HG03460 (cell line): ENCODE measurements at regions not wholly inside any gene's neighbourhood (a gene's known extent, or its start where the extent isn't known, plus 50 kb on each side); places are given as distances from the start of the nearest gene placed in this dataset.

ENCODE experiments used
- ATAC-seq: cut with Tn5 transposase; IDR thresholded peaks from one replicate; pipeline ENCODE4 v1.9.1; 2021; ENCODE audit not compliant: unreplicated experiment

DNA sequence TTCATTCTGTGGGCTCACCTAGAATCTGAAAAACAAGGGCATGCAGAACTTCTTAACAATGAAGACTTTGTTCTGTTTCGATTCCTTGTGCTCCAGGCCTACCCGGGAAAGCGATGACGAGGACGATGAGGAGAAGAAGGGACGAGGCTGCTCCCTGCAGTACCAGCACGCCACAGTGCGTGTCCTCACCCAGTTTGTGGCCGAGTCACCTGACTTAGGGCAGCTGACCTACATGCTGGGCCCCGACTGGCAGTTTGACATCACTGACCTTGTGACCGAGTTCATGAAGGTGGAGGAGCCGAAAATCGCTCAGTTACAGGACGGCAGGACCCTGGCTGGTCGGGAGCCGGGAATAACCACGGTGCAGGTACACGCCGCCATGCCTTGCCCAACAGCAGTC lies 585.4 kb downstream of the AACS start:
- ATAC-seq, result no peak

DNA sequence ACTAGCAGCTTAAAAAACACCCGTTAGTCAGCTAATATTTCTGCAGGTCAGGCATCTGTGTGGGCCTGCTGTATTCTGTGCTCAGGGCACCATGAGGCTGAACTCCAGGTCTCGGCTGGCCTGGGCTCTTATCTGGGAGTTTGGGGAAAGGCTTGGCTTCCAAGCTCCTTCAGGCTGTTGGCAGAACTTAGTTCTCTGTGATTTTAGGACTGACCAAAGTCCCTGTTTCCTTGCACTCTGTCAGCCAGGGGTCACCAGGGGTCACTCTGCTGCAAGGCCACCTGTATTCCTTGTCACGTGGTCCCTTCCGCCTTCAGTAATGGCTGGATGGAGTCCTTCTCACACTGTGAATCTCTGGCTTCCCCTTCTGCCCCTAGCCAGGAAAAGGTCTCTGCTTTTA lies 586.4 kb downstream of the AACS start:
- ATAC-seq, result no peak

DNA sequence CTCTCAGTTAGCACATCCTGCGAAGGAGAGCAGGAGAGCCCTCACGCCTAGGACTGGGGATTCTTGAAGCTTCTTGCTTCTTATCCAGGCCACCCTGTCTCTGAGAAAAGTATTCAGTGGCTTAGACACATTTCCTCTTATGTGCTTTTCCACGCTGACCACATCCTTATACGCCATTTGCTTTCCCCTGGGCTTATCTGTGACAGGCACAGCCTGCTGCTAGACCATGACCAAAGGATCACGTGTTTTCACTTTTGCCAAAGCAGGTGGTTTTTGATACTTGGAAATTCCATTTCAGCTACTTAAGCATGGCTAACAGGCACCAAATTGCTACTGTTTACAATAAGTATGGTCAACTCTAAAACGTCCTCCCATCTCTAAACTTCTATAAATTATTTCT lies 587.4 kb downstream of the AACS start:
- no peak for ATAC-seq

DNA sequence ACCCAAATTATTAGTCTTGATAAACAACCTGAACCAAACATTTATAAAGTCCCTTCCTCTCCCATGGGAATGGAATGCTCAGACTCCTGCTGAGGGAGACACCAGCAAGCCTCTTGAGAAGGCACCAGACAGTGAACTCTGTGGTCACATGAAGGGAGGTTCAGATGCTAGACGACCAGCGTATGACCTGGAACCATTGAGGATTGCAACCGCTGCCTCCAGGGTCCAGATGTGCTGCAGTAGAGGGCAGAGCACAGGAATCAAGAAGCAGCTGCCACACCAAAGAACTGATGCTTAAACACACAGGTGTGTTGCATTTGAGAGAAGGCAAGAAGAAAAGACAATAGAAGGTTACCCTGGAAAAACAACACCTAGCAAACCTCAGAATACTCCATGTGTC lies 592.4 kb downstream of the AACS start:
- no peak for ATAC-seq

DNA sequence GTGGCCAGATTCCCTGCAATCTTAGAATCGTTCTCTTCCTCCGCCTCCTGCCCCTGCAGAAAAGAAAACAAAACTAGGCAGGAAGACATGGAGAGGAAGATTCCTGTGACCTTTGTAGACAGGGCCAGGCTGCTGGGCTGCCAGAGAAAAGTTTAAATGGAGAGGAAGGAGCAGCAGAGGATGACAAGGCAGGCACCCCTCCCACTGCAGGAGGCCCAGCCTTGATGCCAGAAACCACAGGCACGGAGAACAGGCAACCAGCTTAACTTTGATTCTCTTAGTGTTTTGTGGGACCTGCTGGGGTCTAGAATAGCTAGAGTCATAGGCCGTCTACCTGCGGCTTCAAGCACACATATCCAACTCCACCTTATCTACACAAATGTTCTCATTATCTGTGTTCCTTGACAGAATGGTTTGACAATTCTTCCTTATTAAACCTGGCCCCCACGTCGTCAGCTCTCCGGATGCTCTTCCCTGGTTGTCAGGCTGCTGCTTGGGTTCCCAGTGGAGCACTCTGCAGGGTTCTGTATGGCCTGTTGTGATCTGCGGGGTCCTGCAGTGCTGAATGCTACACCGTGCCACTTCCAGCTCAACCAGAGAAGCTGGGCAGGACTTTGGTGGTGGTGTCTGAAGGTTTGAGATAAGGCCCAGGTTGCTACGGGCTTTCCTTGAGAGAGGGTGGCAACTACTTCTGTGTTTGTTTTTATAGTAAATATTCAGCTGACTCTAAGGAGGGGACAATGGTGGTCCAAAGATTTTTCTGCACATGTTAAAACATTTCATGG lies 609.5 kb downstream of the AACS start:
- ATAC-seq, result no peak

DNA sequence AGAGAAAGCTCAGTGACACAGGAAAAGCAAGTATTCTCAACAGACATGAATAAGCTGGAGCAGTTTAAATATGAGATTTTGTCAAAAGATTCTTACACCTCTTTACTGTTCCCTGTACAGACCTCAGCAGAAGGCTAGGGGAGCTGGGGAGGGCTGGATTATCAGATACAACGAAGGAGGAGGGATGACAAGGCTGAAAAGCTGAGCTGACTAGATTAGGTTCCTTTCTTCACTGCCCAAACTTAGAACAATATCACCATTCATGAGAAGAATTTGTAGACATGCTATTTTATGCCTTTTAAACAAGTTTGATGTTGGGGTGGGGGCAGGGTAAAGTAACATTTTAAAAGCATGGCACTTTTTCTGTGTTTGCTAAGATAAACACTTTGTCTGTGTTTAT lies 611.1 kb downstream of the AACS start:
- no peak for ATAC-seq

DNA sequence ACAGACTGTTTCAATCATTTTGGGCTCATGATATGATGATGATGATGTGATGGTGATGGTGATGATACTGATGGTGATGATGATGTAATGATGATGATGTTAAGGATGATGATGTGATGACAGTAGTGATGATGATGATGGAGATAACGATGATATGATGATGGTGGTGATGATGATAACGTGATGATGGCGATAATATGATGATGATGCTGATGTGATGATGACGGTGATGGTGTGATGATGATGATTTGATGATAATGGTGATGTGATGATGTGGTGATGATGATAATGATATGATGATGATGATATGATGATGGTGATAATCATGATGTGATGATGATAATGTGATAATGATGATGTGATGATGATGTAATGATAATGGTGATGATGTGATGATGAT lies 612.6 kb downstream of the AACS start:
- no peak for ATAC-seq

DNA sequence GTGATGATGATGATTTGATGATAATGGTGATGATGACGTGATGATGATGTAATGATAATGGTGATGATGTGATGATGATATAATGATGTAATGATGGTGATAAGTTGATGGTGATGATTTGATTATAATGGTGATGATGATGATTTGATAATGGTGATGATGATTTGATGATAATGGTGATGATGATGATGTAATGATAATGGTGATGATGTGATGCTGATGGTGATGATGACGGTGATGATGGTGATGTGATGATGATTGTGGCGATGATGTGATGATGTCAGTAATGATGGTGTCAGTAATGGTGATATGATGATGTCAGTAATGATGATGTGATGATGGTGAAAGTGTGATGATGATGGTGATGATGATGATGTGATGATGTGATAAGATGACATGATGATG lies 613.4 kb downstream of the AACS start:
- ATAC-seq, result no peak

DNA sequence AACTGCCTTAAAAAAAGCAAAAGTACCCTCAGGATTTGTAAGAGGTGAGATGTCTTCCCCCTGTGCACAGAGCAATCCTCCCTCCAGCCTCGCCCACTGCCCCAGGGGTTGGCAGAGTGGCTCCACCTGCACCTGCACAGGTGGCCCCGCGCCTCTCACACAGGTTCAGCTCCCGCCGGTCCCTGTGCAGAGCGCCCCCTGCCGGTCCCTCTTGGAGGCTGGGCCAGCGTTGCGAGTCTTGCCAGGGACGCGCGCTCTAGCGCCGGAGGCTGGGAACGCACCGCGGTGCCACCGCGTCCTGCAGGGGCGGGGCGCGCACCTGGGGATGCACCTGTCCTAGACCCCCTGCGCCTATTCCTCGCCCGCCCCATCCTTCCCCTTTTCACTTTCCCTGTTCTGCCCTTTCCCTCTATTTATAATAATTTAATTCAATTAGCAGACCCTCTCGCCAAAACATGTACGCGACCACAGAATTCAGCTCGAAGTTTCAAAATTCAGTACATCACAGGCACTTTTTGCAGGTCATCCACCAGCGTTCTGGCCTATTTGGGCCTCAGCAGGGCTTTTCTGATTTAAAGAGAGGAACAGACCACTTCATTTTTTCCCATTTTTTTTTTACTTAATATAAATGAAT lies 618.6 kb downstream of the AACS start:
- peak; percentile 81 for ATAC-seq

DNA sequence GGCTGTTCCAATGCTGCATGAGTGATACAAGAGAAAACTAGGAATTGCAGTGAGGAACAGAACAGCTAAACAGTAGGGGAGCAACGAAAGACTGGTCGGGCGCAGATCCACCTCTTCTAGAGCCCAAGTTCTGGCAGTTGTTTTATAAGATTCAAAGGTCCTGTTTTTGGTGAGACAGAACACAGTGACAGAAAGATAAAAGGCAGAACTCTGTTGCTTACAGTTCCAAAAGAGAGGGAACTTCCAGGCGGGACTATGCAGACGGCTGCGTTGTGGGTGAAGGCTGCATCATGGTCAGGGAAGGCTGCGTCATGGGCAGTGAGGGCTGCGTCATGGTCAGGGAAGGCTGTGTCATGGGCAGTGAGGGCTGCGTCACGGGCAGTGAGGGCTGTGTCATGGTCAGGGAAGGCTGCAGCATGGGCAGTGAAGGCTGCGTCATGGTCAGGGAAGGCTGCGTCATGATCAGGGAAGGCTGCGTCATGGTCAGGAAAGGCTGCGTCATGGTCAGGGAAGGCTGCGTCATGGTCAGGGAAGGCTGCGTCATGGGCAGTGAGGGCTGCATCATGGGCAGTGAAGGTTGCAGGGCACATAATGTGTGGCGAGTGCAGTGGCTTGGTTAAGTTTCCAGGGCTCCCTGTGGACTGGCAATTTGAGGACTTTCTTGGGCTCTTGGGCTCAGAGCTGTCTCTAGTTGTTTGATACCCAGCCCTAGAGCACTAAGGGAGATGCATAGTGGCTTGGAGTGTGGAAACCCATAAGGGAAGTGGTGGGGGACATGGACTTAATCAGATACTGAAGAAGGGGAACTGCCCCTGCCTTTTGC lies 619.9 kb downstream of the AACS start:
- ATAC-seq, result no peak

DNA sequence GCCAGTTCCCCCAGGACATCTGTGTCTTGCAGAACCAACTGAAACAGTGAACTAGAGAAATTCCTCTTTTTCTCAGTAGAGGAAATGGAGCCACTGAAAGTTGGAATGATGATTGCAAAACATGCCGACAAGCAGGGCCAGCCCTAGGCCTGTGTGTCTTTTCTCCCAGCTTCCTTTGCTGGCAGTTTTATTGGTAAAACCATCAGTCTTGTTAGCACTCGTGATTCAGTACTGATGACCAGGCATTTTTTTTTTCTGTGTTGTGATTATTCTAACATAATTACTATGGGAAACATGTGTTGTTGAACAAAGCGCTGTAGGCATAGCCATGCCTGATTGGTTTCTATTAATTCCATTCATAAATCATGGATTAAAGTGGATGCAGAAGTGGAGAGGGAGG lies 620.7 kb downstream of the AACS start:
- ATAC-seq, result no peak

DNA sequence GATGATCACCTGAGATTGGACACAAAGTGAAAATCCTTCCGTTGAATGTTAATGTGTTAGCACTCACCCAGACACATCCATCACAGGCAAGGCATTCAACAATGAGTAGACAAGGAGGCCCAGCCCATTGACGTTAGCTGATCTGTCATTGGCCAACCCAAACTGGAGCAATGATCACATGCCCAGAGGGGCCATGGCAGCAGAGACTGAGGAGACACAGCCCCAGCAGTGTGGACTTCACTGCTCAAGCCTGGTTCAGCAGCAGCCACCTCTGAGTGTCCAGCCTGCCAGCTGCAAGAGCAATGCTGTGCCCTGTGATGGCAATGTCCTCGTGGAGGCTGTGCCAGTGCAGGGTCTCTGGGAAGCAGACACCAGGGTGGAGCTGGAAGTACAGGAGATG lies 622.2 kb downstream of the AACS start:
- no peak for ATAC-seq

DNA sequence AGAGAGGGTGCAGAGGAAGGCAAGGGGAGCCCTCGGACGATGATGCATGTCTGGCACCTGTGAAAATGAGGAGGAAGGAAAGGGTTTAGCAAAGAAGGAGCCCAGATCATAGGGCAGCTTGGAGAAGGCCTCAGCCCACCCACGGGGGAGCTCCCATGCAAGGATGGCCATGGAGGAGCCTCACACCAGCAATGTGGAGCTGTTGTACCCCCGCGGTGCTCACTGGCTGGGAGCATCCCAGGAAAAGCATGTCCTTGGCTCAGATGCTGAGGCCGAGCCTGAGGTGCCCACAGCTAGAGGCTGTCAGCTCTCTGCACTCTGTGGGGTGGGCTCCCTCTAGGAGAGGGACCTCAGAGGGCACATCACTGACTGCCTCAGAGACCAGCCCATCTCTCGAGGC lies 622.6 kb downstream of the AACS start:
- ATAC-seq, result no peak

DNA sequence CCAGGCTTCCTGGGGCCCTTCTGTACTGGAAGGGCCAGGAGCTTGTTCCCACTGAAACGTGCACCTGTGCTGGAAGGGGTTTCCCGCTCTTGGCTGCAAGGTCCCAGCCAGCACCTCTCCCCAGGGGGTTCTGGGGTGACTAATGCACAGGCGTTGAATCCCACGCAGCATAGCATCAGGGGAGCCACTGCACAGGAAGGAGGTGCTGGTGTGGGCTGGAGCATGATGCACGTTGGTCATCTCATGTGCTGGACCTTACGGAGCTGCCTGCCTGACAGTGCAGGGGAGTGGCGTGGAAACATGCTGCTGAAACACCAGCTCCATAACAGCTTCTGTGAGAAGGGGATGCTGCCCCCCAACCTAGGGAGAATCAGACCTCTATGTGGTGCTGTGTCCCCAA lies 623.0 kb downstream of the AACS start:
- no peak for ATAC-seq

DNA sequence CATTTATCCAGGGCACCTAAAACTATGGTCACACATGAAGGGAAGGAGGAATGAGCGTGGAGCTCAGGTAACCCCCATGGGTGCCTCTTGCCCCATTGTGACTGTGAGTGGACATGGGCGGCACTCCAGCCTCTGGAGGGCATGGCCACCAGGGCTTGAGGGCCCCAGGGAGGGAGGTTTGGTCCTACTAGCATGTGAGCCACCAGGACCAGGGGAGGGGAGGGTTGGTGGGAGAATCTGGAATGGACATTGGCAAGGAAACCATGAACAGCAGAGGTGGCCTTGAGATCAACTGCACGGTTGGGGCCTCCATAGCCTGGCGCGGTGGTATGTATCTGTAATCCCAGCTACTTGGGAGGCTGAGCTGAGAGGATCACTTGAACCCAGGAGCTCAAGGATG lies 623.6 kb downstream of the AACS start:
- ATAC-seq, result no peak

DNA sequence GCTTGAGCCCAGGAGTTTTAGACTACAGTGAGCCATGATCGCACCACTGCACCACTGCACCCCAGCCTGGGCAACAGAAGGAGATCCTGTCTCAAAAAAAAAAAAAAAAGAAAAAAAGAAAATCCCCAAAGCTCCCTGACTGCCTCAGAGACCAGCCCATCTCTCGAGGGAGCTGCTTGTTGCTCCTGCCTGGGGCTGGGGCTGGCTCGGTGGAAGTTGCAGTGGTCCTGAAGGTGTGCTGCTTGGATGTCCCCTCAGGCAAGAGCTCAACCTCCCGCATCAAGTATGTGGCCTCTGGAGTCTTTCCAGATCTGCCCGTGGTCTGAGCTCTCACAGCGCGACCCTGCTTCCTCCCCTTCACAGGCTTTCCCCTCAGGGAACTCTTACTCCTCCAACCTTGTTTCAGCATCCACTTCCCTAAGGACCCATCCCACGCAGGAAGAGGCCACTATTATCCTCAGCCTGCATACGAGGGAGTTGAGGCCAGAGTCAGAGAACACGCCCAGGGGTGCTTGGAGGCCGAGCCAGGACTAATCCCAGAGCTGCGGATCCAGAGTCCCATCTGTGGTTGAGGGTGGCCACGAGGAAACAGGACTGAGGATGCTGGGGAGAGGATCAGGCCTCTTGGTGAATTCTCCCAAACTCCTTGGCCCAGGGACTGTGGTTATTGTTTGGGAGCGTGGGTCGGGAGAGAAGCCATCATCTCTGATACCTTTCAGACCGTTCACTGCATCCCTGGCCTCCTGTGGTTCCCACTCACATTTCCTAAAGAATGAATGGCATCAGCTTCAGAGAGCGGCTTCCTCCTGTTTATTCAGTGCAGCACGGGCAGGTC lies 624.6 kb downstream of the AACS start:
- ATAC-seq, result no peak

DNA sequence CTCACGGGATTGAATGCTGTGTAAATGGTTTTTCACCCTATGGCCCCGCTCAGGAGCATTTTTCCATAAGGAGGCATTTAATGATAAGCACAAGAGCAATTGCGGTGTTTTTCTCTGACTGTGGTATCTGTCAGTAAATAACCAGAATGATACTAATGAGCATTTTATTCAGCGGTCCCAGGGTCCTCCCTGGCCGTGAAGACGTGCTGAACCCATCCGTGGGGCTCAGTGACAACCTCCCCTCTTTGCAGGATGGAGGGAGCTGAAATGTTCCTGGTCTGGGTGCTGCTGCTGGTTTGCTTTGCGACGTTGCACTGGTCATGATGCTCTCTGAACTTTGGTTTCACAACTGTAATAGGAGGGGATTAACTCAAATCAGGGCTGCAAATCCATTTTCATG lies 625.6 kb downstream of the AACS start:
- ATAC-seq, result no peak

DNA sequence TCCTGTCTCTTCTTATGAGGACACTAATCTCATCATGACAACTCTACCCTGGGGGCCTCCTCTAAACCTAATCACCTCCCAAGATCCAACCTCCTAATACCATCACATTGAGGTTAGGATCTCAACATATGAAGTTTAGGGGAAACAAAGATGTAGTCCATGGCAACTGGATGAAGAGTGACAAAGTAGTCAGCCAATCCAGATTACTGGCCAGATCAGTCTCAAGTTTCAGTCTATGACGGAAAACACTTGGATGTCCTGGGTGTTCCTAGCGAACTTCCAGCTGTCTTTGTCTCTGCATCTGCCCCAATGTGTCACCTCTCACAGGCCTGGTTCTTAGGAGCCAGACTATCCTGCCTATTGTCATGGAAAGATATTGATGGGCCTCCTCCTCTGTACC lies 630.8 kb downstream of the AACS start:
- no peak for ATAC-seq

DNA sequence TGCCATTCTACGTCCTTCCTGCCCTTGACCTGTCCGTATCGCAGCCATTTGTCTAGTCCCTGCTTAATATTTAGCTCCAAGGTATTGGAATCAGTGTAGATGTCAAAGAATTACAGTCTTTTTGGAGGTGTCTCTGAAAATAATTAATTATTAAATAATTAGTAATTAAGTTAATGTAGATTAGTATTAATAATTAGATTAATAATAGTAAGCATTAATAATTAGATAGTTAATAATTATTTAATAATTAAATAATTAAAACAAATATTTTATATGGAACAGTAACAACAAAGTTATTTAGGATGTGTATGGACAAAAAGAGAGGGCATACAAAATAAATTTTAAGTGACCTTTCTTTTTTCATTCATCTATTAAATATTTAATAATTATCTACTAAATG lies 639.6 kb downstream of the AACS start:
- no peak for ATAC-seq

DNA sequence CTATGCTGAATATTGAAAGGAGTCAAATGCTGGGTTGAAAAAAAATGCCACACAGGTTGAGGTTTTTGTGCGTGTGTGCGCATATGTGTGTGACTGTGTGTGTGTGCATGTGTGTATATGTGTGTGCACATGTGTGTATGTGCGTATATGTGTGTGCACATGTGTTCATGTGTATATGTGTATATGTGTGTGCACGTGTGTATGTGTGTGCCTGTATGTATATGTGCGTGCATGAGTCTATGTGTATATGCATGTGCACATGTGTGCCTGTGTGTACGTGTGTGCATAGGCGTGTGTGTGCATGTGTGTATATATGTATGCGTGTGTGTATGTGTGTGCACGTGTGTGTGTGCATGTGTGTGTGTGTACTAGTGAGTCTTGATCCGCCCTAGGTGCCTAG lies 655.7 kb downstream of the AACS start:
- ATAC-seq, result no peak

DNA sequence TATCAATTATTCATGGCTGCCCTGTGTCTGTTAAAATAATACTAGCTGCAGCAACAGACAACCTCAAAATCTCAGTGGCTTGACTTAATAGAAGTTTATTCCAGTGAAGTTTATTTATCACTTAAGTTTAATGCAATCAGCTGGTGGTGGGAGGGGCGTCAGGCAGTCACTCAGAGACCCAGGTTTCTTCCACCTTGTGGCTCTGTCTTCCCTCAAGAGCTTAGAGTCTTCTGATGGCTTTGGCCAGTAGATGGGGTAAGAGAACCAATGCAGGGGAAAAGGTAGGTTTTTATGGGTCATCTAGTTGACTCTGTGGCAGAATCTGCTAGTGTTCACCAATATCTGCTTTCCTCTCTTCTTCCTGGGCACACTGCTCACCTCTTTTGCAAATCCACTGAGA lies 668.9 kb downstream of the AACS start:
- ATAC-seq, result no peak
